PC-3 (cell line): ENCODE measurements at regions not wholly inside any gene's neighbourhood (a gene's known extent, or its start where the extent isn't known, plus 50 kb on each side); places are given as distances from the start of the nearest gene placed in this dataset.

Experiments used
- ATAC-seq: fragments of 200-7000 bp; cut with Tn5 transposase; 2 replicates; pipeline ENCODE4 v1.9.1; 2020; ENCODE audit warnings: mild to moderate bottlenecking, moderate library complexity
- BruUV-seq: library from RNA; stranded (reverse); fragments of 400-500 nt; replicated peaks from 2 replicates; lab custom pipeline; 2021; lab: Mats Ljungman, UMichigan
- CTCF ChIA-PET: fragments of 300-600 bp; sonication (Branson Sonifier 250); formaldehyde crosslinking; loops from one replicate; lab custom pipeline; 2022; ENCODE audit warnings: antibody characterized with exemption; lab: Charles Lee
- POLR2A ChIA-PET: fragments of 300-600 bp; sonication (Branson Sonifier 250); formaldehyde crosslinking; loops from one replicate; lab custom pipeline; 2022; ENCODE audit warnings: antibody characterized with exemption; ENCODE audit not compliant: unreplicated experiment; lab: Charles Lee
- DNase-seq: peaks from one replicate; pipeline ENCODE4 v3.0.0-alpha.2; 2015
- H2AFZ ChIP-seq: fragments of 300-600 bp; sonication (generic); 2 replicates; pipeline ENCODE4 v1.6.0; 2016; ENCODE audit warnings: antibody characterized with exemption, low read length
- H3F3A ChIP-seq: fragments of 300-600 bp; sonication (generic); one replicate; pipeline ENCODE4 v1.6.0; 2017; ENCODE audit warnings: antibody characterized with exemption, low read length, control low read depth, mild to moderate bottlenecking; ENCODE audit not compliant: unreplicated experiment
- H3K27ac ChIP-seq: fragments of 300-600 bp; sonication (generic); 2 replicates; pipeline ENCODE4 v1.5.1; 2016; ENCODE audit warnings: mild to moderate bottlenecking, low read length
- H3K27me3 ChIP-seq: fragments of 300-600 bp; sonication (generic); 2 replicates; pipeline ENCODE4 v1.6.1; 2016; ENCODE audit warnings: low read length, mixed read lengths
- H3K36me3 ChIP-seq: fragments of 300-600 bp; sonication (generic); 2 replicates; pipeline ENCODE4 v1.6.1; 2016; ENCODE audit warnings: low read depth, mixed run types, low read length, mixed read lengths
- H3K4me1 ChIP-seq: fragments of 300-600 bp; sonication (generic); 2 replicates; pipeline ENCODE4 v1.5.1; 2016; ENCODE audit warnings: low read length; ENCODE audit not compliant: insufficient read depth
- H3K4me2 ChIP-seq: fragments of 300-600 bp; sonication (generic); 2 replicates; pipeline ENCODE4 v1.6.0; 2016; ENCODE audit warnings: low read length
- H3K4me3 ChIP-seq: fragments of 300-600 bp; sonication (generic); 2 replicates; pipeline ENCODE4 v1.5.1; 2016; ENCODE audit warnings: mild to moderate bottlenecking, low read length, mixed read lengths
- H3K79me2 ChIP-seq: fragments of 300-600 bp; sonication (generic); 2 replicates; pipeline ENCODE4 v1.6.1; 2017; ENCODE audit warnings: low read length, mixed read lengths
- H3K9ac ChIP-seq: fragments of 300-600 bp; sonication (generic); 2 replicates; pipeline ENCODE4 v1.6.0; 2016; ENCODE audit warnings: mild to moderate bottlenecking, low read length
- H3K9me2 ChIP-seq: fragments of 300-600 bp; sonication (generic); replicated peaks from 2 replicates; pipeline ENCODE4 v1.6.1; 2016; ENCODE audit warnings: mixed run types, low read length, mixed read lengths
- H3K9me3 ChIP-seq: fragments of 300-600 bp; sonication (generic); 2 replicates; pipeline ENCODE4 v1.6.1; 2016; ENCODE audit warnings: low read length, mixed read lengths
- H4K20me1 ChIP-seq: fragments of 300-600 bp; sonication (generic); 2 replicates; pipeline ENCODE4 v1.6.1; 2016; ENCODE audit warnings: low read length, mixed read lengths
- EZH2 ChIP-seq: fragments of 300-600 bp; sonication (generic); IDR thresholded peaks from one replicate; pipeline ENCODE4 v1.6.1; 2017; ENCODE audit warnings: antibody characterized with exemption, mild to moderate bottlenecking, low read length; ENCODE audit not compliant: unreplicated experiment
- EZH2phosphoT487 ChIP-seq: fragments of 300-600 bp; sonication (generic); IDR thresholded peaks from 2 replicates; pipeline ENCODE4 v1.6.1; 2018; ENCODE audit warnings: mild to moderate bottlenecking, antibody characterized with exemption, low read length, borderline replicate concordance
- intact Hi-C: fragments of 100-400 bp; cut with micrococcal nuclease; formaldehyde crosslinking; loops from 2 replicates; pipeline ENCODE4 v1.9.0; 2023
- TF ChIP-seq, protein P1 (sequence below): fragments of 300-600 bp; sonication (generic); conservative IDR thresholded peaks from 2 replicates; pipeline ENCODE4 v1.5.1; 2017; ENCODE audit warnings: antibody characterized with exemption, low read depth, mild to moderate bottlenecking, low read length

DNA sequence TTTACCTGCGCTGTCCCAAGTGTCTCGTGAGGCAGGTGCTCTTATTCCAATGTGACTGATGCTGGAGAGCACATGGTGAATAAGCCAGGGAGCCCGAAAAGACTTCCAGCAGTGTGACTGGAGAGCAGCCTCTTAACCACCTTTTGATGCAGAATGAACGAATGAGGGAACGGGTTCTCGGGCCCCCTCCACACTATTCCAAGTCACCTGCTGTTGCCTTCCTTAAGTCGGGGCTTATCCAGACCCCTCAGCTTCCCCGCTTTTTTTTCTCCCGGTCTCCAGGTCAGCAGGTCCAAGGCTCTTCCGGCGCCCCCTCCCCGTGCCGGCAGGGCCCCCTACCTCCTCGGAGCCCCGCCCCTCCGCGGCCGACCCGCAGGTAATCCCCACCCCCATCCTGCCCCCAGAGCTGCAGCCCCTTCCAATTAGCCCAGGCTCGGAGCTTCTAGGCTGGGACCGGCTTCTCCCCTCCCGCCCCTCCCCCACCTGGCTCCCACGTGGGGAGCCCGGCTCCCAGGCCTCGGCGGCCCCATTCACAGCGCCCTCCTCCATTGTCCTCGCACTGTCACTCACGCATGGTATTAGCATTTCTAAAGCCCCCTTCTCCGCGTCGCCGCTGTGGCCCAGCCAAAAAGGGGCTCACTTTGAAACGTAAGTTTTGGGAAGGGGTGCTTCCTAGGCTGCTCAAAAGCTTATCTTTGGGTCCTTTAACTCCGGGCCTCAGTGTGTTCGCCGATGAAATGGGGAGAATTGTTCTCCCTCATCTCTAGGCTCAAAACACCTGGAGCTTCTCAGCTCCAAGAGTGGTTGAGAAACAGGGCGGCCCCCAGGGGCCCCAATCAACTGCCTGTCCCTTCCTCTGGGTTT is 56.2 kb upstream of the PJA1 start:
- Histone ChIP-seq H3K4me2 (no peak overlapping the region), H3F3A (no peaks in the 10 kb centered on the region), H3K36me3 (no peaks in the 10 kb centered on the region), H3K4me1 (peaks cover 8% of the 10 kb centered on the region), H3K9me2 (no peaks in the 10 kb centered on the region), H3K27ac (no peak overlapping the region), H3K9me3 (no peaks in the 10 kb centered on the region), H3K79me2 (no peaks in the 10 kb centered on the region), H3K9ac (no peak overlapping the region), H2AFZ (no peak overlapping the region), H3K4me3 (no peak overlapping the region), H3K27me3 (no peaks in the 10 kb centered on the region), H4K20me1 (no peaks in the 10 kb centered on the region)
- ATAC-seq (no peak), DNase-seq (no peak)
- TF ChIP-seq, protein P1, sequence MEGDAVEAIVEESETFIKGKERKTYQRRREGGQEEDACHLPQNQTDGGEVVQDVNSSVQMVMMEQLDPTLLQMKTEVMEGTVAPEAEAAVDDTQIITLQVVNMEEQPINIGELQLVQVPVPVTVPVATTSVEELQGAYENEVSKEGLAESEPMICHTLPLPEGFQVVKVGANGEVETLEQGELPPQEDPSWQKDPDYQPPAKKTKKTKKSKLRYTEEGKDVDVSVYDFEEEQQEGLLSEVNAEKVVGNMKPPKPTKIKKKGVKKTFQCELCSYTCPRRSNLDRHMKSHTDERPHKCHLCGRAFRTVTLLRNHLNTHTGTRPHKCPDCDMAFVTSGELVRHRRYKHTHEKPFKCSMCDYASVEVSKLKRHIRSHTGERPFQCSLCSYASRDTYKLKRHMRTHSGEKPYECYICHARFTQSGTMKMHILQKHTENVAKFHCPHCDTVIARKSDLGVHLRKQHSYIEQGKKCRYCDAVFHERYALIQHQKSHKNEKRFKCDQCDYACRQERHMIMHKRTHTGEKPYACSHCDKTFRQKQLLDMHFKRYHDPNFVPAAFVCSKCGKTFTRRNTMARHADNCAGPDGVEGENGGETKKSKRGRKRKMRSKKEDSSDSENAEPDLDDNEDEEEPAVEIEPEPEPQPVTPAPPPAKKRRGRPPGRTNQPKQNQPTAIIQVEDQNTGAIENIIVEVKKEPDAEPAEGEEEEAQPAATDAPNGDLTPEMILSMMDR = no peak
- TF ChIP-seq EZH2 = no peak
- TF ChIP-seq EZH2phosphoT487 = no peak
- ChIA-PET POLR2A (interaction anchor here (1.0 kb wide), 1 partner anchor 393 kb away, joined by 4 read pairs; the partner anchor contains the start of gene EFNB1), CTCF (interaction anchor here (1.3 to 2.0 kb wide), 5 partner anchors 128 to 399 kb away, joined by 6 to 11 read pairs (median 9); partner anchors contain the start of gene EFNB1)
- BruUV-seq = no TSS peak
- intact Hi-C loops = loop anchor here (1.0 to 5.0 kb wide), 5 partner anchors 69 to 399 kb away; no protein-coding TSS in a partner anchor

DNA sequence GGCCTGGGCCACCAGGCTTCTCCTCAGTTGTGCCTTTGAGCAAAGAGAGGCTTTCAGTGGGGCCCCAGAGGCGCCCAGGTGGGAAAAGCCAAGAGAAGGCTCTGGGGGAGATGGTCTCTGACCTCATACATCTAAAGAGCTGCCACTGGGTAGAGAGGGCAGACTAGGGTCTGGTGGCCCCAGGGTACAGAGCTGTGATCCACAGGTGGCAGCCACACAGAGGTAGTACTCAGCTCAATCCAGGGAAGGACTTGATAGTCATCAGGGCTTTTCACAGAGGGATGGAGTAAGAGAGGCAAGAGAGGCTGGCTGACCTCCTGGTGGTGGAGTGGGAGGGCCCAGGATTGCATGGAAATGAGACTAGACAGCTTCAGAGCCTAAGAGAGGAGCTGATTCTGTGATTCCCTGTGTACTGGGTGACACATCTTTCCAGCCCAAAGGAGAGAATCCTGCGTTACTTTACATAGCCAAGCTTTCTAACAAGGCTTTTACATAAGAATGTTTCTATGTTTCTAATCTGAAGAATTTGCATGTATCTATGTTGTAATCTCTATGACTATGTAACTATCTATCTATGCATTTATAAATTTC is 53.2 kb upstream of the PJA1 start:
- Histone ChIP-seq H3K79me2 (no peaks in the 10 kb centered on the region), H3K4me3 (no peak overlapping the region), H3K9me2 (no peaks in the 10 kb centered on the region), H3F3A (no peaks in the 10 kb centered on the region), H4K20me1 (no peaks in the 10 kb centered on the region), H2AFZ (no peak overlapping the region), H3K9me3 (no peaks in the 10 kb centered on the region), H3K36me3 (no peaks in the 10 kb centered on the region), H3K27ac (no peak overlapping the region), H3K4me2 (no peak overlapping the region), H3K4me1 (peaks cover 8% of the 10 kb centered on the region), H3K27me3 (no peaks in the 10 kb centered on the region), H3K9ac (no peak overlapping the region)
- no TSS peak for BruUV-seq
- TF ChIP-seq EZH2phosphoT487 (no peak), EZH2 (no peak)
- TF ChIP-seq, protein P1 = no peak
- intact Hi-C loops = no loop called here
- POLR2A ChIA-PET = no interaction called here
- DNase-seq (no peak), ATAC-seq (no peak)
- CTCF ChIA-PET = no interaction called here

DNA sequence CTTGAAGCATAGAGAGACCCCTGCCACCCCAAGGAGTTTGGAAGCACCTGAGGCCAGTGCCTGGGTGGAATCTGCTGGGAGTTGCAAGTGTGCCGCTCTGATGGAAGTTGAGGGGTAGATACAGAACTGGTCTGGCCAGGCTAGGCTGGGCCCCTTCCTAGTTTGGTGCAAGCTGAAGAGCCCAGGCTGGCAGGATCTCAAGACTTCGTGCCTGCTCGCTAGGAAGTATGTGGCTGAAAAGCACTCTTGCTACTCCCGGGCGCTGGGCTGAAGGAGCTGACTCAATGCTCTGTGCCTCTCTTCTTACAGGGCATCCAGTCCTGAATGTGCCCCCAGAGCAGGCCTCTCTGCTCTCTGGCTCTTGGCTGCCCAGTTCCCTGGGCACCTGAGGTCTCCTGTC is 51.7 kb upstream of the PJA1 start:
- no peaks in the 10 kb centered on the region for H3K27me3 ChIP-seq
- intact Hi-C loops = no loop called here
- H3K9me2 ChIP-seq = no peaks in the 10 kb centered on the region
- BruUV-seq = no TSS peak
- H3K9ac ChIP-seq = no peak overlapping the region
- ATAC-seq (no peak), DNase-seq (no peak)
- CTCF ChIA-PET = no interaction called here
- no peaks in the 10 kb centered on the region for H3K36me3 ChIP-seq
- TF ChIP-seq EZH2phosphoT487 = no peak
- no peak for TF ChIP-seq EZH2
- TF ChIP-seq, protein P1 = no peak
- no peak overlapping the region for H3K27ac ChIP-seq
- H3F3A ChIP-seq = no peaks in the 10 kb centered on the region
- H3K4me1 ChIP-seq = peaks cover 7% of the 10 kb centered on the region
- H4K20me1 ChIP-seq = no peaks in the 10 kb centered on the region
- no peaks in the 10 kb centered on the region for H3K79me2 ChIP-seq
- POLR2A ChIA-PET = no interaction called here
- H2AFZ ChIP-seq = no peak overlapping the region
- no peaks in the 10 kb centered on the region for H3K9me3 ChIP-seq
- no peak overlapping the region for H3K4me3 ChIP-seq
- no peak overlapping the region for H3K4me2 ChIP-seq
